Testis (tissue), 2 donors: ENCODE measurements at regions not wholly inside any gene's neighbourhood (a gene's known extent, or its start where the extent isn't known, plus 50 kb on each side); places are given as distances from the start of the nearest gene placed in this dataset.

Experiments
- DNase-seq: peaks from one replicate; pipeline ENCODE4 v3.0.0-alpha.2; 2019
- H3K27ac ChIP-seq, 2 donors: fragments of 200-600 bp; sonication (generic); one replicate each; pipeline ENCODE4 v1.5.1; 2019
- H3K27me3 ChIP-seq: fragments of 200-600 bp; sonication (generic); one replicate; pipeline ENCODE4 v1.5.1; 2019
- H3K36me3 ChIP-seq: fragments of 200-600 bp; sonication (generic); one replicate; pipeline ENCODE4 v1.5.1; 2017; ENCODE audit warnings: low read depth; ENCODE audit errors: missing control alignments
- H3K4me1 ChIP-seq: fragments of 200-600 bp; sonication (generic); one replicate; pipeline ENCODE4 v1.5.1; 2019
- H3K4me3 ChIP-seq, 2 donors: fragments of 200-600 bp; sonication (generic); one replicate each; pipeline ENCODE4 v1.5.1; 2017 to 2019
- H3K9me3 ChIP-seq: fragments of 200-600 bp; sonication (generic); one replicate; pipeline ENCODE4 v1.5.1; 2017
- CTCF ChIP-seq, 3 experiments: fragments of 450-650 bp in 2 of 3; fragments of 200-600 bp in 1 of 3; sonication (generic) in 1 of 3; IDR thresholded peaks; one replicate each; pipeline ENCODE4 v1.5.1; 2016 to 2019; ENCODE audit warnings: antibody characterized with exemption in 3 of 3, mild to moderate bottlenecking in 2 of 3, moderate library complexity in 1 of 3
- POLR2A ChIP-seq: fragments of 450-650 bp; IDR thresholded peaks from one replicate; pipeline ENCODE4 v1.6.1; 2017; ENCODE audit warnings: antibody characterized with exemption, mild to moderate bottlenecking, moderate library complexity
- WGBS, 2 donors: methylation state at CpG; one replicate each; pipeline ENCODE4 v1.1.5; 2018; 5-methylcytosine and 5-hydroxymethylcytosine counted together
- intact Hi-C: fragments of 100-400 bp; cut with DNase I; formaldehyde crosslinking; loops from one replicate; pipeline ENCODE4 v1.15.1; 2023; ENCODE audit warnings: low total_unique reads

GRCh38 chr2:219783359-219783975 lies 156.0 kb downstream of the SLC4A3 start:
- 68 to 76% methylated on average over 4 of the region's 4 CpGs for WGBS, 2 donors
- no peak for TF ChIP-seq CTCF (IDR thresholded peaks at IDR 0.05)
- TF ChIP-seq POLR2A: no peak
- no peak overlapping the region for H3K27ac ChIP-seq
- no peaks in the 10 kb centered on the region for H3K9me3 ChIP-seq
- H3K36me3 ChIP-seq: no peaks in the 10 kb centered on the region
- no peaks in the 10 kb centered on the region for H3K27me3 ChIP-seq
- no peak overlapping the region for H3K4me3 ChIP-seq
- DNase-seq: no peak
- peaks cover 6% of the 10 kb centered on the region for H3K4me1 ChIP-seq
- intact Hi-C loops: no loop called here

GRCh38 chr2:219784178-219784577 lies 156.7 kb downstream of the SLC4A3 start:
- Histone ChIP-seq H3K36me3 (no peaks in the 10 kb centered on the region), H3K4me3 (no peak overlapping the region), H3K27ac (no peak overlapping the region), H3K27me3 (no peaks in the 10 kb centered on the region), H3K4me1 (peaks cover 6% of the 10 kb centered on the region), H3K9me3 (no peaks in the 10 kb centered on the region)
- no peak for DNase-seq
- 89 to 97% methylated on average over 4 to 6 of the region's 6 CpGs for WGBS, 2 donors
- no peak for TF ChIP-seq POLR2A
- TF ChIP-seq CTCF (IDR thresholded peaks at IDR 0.05): no peak
- intact Hi-C loops: no loop called here

DNA sequence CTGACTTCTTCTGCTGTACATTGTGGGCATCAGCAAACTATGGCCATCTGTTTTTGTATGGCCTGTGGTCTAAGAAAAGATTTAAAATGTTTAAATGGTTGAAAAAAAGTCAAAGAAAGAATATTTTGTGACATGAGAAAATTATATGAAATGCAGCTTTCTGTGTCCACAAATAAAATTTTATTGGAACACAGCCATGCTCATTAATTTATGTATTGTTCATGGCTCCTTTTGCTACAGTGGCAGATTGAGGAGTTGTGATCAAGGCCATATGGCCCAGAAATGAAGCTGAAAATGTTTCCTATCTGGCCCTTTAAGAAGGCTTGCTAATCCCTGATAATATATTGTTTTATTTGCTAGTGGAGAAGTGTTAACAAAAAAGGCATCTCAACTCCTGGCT lies 162.0 kb downstream of the SLC4A3 start:
- Histone ChIP-seq H3K36me3 (no peaks in the 10 kb centered on the region), H3K4me3 (no peak overlapping the region), H3K27ac (no peak overlapping the region), H3K4me1 (no peaks in the 10 kb centered on the region), H3K9me3 (no peaks in the 10 kb centered on the region), H3K27me3 (no peaks in the 10 kb centered on the region)
- intact Hi-C loops: no loop called here
- no peak for DNase-seq
- TF ChIP-seq CTCF (IDR thresholded peaks at IDR 0.05): no peak
- TF ChIP-seq POLR2A: no peak

- intact Hi-C loops: no loop called here
- WGBS, 2 donors: 93 to 95% methylated on average over 4 of the region's 4 CpGs
- H3K4me3 ChIP-seq: no peak overlapping the region
- DNase-seq: no peak
- no peak overlapping the region for H3K27ac ChIP-seq
- H3K36me3 ChIP-seq: no peaks in the 10 kb centered on the region
- H3K27me3 ChIP-seq: no peaks in the 10 kb centered on the region
- H3K9me3 ChIP-seq: no peaks in the 10 kb centered on the region
- H3K4me1 ChIP-seq: no peaks in the 10 kb centered on the region
- no peak for TF ChIP-seq CTCF (IDR thresholded peaks at IDR 0.05)
- no peak for TF ChIP-seq POLR2A
These were observed 165.0 kb downstream of the SLC4A3 start for GRCh38 chr2:219792446-219792845.

DNA sequence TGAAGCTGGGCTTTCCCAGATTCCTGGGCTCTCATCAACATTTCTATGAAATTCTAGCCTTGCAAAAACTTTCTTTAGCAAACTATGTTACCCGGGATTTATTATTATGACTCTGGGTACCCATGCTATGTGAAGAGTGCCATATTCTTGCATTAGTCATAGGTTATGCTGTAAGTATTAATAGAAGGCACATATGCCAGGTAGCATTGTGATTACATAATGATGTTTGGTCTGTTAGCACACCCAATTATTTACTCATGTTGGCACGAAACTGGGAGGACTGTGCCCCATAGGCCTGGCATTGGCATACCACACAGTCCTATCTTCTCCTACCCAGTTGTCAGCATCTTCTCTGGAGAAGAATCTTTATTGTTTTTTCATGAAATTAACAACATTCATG lies 171.0 kb downstream of the SLC4A3 start:
- no peak for DNase-seq
- Histone ChIP-seq H3K27ac (no peak overlapping the region), H3K4me1 (no peaks in the 10 kb centered on the region), H3K4me3 (no peak overlapping the region), H3K9me3 (no peaks in the 10 kb centered on the region), H3K27me3 (no peaks in the 10 kb centered on the region), H3K36me3 (no peaks in the 10 kb centered on the region)
- WGBS, 2 donors: 92 to 93% methylated on average over 2 of the region's 2 CpGs
- intact Hi-C loops: no loop called here
- TF ChIP-seq CTCF (IDR thresholded peaks at IDR 0.05) (no peak), POLR2A (no peak)
